ENCODE measurements at regions not wholly inside any gene's neighbourhood (a gene's known extent, or its start where the extent isn't known, plus 50 kb on each side); places are given as distances from the start of the nearest gene placed in this dataset.
"Not testable (repeated sequence)": the region's sequence is repeated elsewhere in the genome, so short reads cannot be mapped to it uniquely, and the experiment has no call there.

DNA sequence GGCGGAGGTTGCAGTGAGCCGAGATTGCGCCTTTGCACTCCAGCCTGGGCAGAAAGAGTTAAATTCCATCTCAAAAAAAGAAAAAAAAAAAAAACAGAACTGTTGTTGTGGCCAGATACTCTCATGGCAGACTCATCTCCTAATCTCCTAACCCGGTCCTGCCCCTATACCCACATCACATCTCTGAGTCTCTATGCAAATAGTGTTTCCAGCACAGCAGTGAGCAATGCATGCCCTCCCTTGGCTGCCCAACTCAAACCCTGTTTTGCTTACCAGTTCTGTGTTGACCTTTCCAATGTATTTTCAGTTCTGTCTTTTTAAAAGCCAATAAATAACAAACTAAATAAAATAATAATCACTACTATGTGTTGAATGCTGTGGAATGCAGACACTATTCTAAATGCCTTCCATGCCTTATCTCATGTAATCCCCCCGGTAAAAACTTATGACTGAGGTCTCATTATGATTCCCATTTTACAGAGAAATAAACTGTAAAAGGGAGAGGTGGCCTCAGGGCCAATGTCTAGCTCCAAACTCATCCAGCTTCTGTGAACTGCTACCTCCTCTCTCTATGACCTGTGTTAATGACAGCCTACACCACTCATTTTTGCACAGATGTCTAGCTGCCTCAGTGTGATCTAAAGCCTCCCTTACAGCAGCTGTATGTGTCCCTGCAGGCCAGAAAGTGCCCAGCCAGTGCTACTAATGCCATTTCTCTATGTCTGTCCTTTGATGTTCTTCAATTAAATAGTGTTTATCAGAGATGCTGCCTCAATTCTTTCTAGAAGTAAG is 289.8 kb downstream of the HS3ST3B1 start:
- no peak overlapping the region for H3K9ac ChIP-seq
- H3K4me3 ChIP-seq: no peak overlapping the region
- TF ChIP-seq Cebpa-rat (IDR thresholded peaks at IDR 0.05): no peak
- H3K4me1 ChIP-seq: peaks cover 7% of the 10 kb centered on the region
- H4K20me1 ChIP-seq: no peaks in the 10 kb centered on the region
- H3K36me3 ChIP-seq: no peaks in the 10 kb centered on the region
- H3K27me3 ChIP-seq: no peaks in the 10 kb centered on the region
- no peaks in the 10 kb centered on the region for H3K9me3 ChIP-seq
- no peak overlapping the region for H3K4me2 ChIP-seq
- H3K27ac ChIP-seq: no peak overlapping the region

DNA sequence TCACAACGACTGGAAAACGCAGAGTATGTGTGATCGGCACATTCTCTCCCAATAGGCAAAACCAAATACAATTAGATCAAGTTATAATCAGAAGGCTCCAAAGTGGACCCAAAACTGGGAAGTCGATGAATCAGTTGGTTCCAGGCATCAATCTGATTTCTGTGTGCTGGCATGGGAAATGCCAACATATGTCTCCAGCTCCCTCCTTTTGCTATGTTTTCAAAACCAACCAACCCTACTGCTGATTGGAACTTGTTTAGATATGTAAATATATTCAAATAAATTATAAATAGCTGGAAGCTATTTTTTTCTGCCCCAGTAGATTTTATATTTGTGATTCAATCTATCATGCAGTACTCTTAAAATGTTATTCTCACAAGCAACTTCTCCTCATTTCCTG is 284.2 kb downstream of the HS3ST3B1 start:
- no peak for TF ChIP-seq Cebpa-rat (IDR thresholded peaks at IDR 0.05)
- no peak overlapping the region for H3K27ac ChIP-seq
- H4K20me1 ChIP-seq: no peaks in the 10 kb centered on the region
- H3K9ac ChIP-seq: no peak overlapping the region
- no peaks in the 10 kb centered on the region for H3K4me1 ChIP-seq
- H3K27me3 ChIP-seq: no peaks in the 10 kb centered on the region
- 0 out of 2 replicates have a peak, but pooled peaks cover 3% of the 10 kb centered on the region for H3K9me3 ChIP-seq
- H3K4me3 ChIP-seq: no peak overlapping the region
- H3K36me3 ChIP-seq: no peaks in the 10 kb centered on the region
- no peak overlapping the region for H3K4me2 ChIP-seq

DNA sequence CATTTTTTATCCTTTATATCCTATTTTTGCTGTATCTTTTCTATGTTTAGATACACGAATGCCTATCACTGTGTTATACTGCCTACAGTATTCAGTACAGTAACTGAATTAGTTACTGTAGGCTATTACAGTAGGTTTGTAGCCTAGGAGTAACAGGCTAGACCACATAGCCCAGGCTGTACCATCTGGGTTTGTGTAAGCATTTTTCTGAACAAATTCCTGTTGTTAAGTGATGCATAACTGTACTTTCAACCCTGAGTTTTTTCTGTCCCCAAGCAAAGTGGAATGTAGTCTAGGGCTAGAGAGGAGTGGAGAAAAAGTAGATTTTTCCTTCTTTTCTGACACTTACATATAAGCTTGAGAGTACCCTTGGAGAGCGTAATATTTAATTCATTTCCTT is 282.1 kb downstream of the HS3ST3B1 start:
- Histone ChIP-seq H3K4me3 (no peak overlapping the region), H3K27me3 (no peaks in the 10 kb centered on the region), H3K9ac (no peak overlapping the region), H3K9me3 (0 out of 2 replicates have a peak, but pooled peaks cover 3% of the 10 kb centered on the region), H3K4me1 (no peaks in the 10 kb centered on the region), H4K20me1 (no peaks in the 10 kb centered on the region), H3K36me3 (no peaks in the 10 kb centered on the region), H3K27ac (no peak overlapping the region), H3K4me2 (no peak overlapping the region)
- TF ChIP-seq Cebpa-rat (IDR thresholded peaks at IDR 0.05): no peak

DNA sequence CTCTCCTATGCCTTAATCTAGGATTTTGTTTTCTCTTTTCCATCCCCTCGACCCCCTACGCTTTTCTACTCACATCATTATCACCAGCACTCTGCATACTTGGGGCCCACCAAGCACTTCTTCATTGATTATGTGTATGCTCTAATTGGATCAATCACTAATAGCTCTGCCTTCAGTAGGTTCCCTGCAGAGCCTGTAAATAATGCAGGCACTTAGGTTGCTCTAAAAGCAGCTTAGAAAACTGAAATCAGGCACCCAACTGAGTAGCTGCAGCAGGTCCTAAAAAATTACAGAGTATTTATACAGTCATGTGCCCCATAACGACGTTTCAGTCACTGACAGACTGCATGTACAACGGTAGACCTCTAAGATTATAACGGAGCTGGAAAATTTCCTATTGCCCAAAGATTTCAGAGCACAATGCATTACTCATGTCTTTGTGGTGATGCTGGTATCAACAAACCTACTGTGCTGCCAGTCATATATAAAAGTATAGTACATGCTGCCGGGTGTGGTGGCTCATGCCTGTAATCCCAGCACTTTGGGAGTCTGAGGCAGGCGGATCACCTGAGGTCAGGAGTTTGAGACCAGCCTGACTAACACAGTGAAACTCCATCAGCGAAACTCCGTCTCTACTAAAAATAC is 280.4 kb downstream of the HS3ST3B1 start:
- Histone ChIP-seq H3K4me3 (no peak overlapping the region), H3K27me3 (no peaks in the 10 kb centered on the region), H4K20me1 (no peaks in the 10 kb centered on the region), H3K9ac (no peak overlapping the region), H3K36me3 (no peaks in the 10 kb centered on the region), H3K4me2 (no peak overlapping the region), H3K9me3 (peaks cover 3% of the 10 kb centered on the region; the same call in 1 of the 2 replicates), H3K4me1 (no peaks in the 10 kb centered on the region), H3K27ac (no peak overlapping the region)
- TF ChIP-seq Cebpa-rat (IDR thresholded peaks at IDR 0.05): no peak

DNA sequence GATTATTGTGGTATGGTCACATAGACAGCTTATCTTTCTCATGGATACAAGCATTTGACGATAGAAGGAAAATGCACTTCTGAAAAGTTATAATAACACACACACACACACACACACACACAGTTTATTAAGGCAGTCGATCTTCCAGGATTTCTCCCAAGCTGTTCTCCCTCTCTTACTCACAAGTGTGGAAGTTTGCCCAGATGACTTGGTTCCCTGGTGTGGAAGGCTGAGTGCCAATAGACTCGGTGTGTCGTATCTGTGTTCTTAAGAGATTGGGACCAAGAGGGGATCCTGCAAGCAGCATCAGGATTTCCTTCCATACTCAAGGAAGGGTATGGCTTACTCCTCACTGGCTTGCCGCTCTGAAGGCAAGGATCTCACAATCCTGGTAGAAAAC is 279.6 kb downstream of the HS3ST3B1 start:
- Histone ChIP-seq H3K9ac (no peak overlapping the region), H3K27me3 (no peaks in the 10 kb centered on the region), H3K36me3 (no peaks in the 10 kb centered on the region), H3K27ac (no peak overlapping the region), H3K4me3 (no peak overlapping the region), H3K4me2 (no peak overlapping the region), H3K9me3 (peaks cover 3% of the 10 kb centered on the region; the same call in 1 of the 2 replicates), H3K4me1 (no peaks in the 10 kb centered on the region), H4K20me1 (no peaks in the 10 kb centered on the region)
- TF ChIP-seq Cebpa-rat (IDR thresholded peaks at IDR 0.05): no peak

DNA sequence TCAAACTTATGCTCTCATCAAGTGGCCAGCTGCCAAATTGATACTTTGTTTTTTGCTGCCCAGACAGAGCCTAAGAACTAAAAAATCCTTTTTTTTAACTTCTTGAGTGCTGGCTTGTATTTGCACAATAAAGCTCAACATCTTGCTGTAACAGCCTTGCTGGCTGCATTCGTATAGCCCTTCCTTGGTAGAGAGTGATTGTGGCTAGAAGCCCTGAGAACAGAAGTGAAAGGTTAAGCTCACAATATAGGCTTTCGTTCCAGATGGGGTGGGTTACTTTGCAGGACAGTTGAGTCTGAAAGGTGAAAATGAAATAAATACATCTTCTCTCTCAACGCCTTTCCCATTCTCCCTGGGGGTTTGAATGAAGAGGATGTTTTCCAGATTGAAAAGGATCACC is 278.8 kb downstream of the HS3ST3B1 start:
- Histone ChIP-seq H3K4me2 (no peak overlapping the region), H3K27me3 (no peaks in the 10 kb centered on the region), H3K4me1 (no peaks in the 10 kb centered on the region), H3K9me3 (peaks cover 3% of the 10 kb centered on the region; the same call in 1 of the 2 replicates), H3K9ac (no peak overlapping the region), H3K27ac (no peak overlapping the region), H3K36me3 (no peaks in the 10 kb centered on the region), H4K20me1 (no peaks in the 10 kb centered on the region), H3K4me3 (no peak overlapping the region)
- no peak for TF ChIP-seq Cebpa-rat (IDR thresholded peaks at IDR 0.05)

DNA sequence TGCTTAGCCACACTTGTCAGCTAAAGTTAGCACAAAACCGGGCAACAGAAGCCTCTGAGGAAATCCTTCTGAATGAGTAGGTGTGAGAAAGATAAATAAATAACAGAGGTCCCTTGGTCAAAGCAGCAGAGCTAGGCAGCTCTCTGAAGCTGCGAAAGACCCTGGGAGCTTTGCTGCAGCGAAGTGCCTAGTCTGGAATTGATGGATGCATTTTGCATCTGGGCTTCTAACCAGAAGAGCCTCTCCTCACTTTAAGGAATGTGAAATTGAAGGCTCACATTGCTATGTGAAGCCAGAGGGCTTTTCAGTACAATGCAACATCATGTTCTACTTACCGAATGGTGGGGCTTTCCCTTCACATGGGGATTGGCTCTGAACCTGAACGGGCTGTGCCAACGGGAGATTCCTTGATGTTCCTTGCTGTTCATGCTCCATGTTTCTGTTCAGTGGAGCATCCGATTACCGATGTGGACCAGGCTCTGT is 274.6 kb downstream of the HS3ST3B1 start:
- no peaks in the 10 kb centered on the region for H3K36me3 ChIP-seq
- H4K20me1 ChIP-seq: no peaks in the 10 kb centered on the region

DNA sequence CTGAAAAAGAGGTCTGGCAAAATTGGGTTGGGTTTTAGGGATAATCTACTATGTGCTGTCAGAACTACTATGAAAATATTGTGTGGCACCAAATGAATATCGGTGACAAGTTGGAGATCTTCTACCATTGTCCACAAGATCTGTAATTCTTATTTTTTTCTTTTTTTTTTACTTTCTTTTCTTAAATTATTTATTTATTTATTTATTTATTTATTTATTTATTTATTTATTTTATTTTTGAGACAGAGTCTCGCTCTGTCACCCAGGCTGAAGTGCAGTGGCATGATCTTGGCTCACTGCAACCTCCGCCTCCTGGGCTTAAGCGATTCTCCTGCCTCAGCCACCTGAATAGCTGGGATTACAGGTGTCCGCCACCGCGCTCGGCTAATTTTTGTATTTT is 259.4 kb downstream of the HS3ST3B1 start:
- H3K4me3 ChIP-seq, H3K27ac ChIP-seq, H3K9me3 ChIP-seq, H4K20me1 ChIP-seq, H3K27me3 ChIP-seq, H3K9ac ChIP-seq, H3K36me3 ChIP-seq: not testable (repeated sequence)
- Histone ChIP-seq H3K4me1 (peaks cover 61% of the 10 kb centered on the region), H3K4me2 (peak overlapping the region; percentile 77)

More for the DNA sequence above, 274.6 kb downstream of the HS3ST3B1 start:
- TF ChIP-seq Cebpa-rat (IDR thresholded peaks at IDR 0.05): no peak
- Histone ChIP-seq H3K9ac (no peak overlapping the region), H3K27me3 (no peaks in the 10 kb centered on the region), H3K4me3 (no peak overlapping the region), H3K4me1 (no peaks in the 10 kb centered on the region), H3K9me3 (no peaks in the 10 kb centered on the region; the same call in 1 of the 2 replicates), H3K4me2 (no peak overlapping the region), H3K27ac (no peak overlapping the region)

DNA sequence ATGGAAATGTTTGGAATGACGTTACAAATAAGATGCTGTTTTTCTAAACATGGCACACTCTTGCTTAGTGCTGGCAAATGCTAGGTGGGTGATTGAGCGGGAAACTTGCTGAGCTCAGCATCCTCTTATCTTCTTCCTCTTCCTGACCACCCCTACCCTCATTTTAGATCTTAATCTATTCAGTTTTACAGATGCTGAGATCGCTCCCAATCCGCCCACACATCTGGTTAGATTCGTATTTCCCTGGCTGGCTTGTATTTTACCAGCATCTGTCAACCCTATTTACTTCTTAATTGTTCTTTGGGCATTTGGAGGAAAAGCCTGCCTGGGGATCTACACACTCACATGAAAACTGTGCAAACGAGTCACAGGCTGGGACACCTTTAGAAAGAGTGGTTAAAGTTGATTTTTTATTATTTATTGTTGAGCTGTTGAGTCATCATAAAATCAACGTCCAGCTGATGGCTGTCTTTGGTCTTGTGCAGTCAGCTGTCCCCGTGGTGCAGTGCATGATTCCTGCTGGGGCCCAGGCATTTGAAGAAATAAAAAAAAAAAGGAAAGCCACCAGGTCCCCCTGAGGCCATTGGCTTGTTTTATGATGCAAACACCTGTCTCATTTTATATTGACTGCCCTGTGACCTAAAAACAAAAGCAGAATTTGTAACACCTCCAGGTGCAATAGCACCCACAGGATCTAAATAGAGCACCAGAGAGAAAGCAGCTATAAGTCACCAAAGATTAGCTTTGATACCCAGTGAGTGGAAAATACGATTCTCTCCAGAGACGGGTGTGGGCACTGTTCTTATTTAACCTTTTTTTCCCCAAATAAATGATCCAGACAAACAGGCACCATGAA is 258.6 kb downstream of the HS3ST3B1 start:
- Histone ChIP-seq H3K27me3 (no peaks in the 10 kb centered on the region), H3K36me3 (no peaks in the 10 kb centered on the region)

More for the DNA sequence above, 258.6 kb downstream of the HS3ST3B1 start:
- Histone ChIP-seq H3K4me2 (peak overlapping the region; percentile 77), H3K4me1 (peaks cover 61% of the 10 kb centered on the region), H4K20me1 (no peaks in the 10 kb centered on the region), H3K9me3 (no peaks in the 10 kb centered on the region), H3K4me3 (0 out of 2 replicates have a peak overlapping the region, but pooled peaks have one; percentile 22), H3K27ac (peak overlapping the region; percentile 60), H3K9ac (0 out of 2 replicates have a peak overlapping the region, but pooled peaks have one; percentile 29)
- no peak for TF ChIP-seq Cebpa-rat (IDR thresholded peaks at IDR 0.05)
